H1 (cell line): ENCODE measurements at regions not wholly inside any gene's neighbourhood (a gene's known extent, or its start where the extent isn't known, plus 50 kb on each side); places are given as distances from the start of the nearest gene placed in this dataset.

Source experiments
- CTCF ChIA-PET: fragments of 300-600 bp; sonication (Branson Sonifier 250); formaldehyde crosslinking; loops from one replicate; lab custom pipeline; 2021; ENCODE audit not compliant: partially characterized antibody; lab: Charles Lee
- POLR2A ChIA-PET: fragments of 300-600 bp; sonication (Branson Sonifier 250); formaldehyde crosslinking; loops from one replicate; lab custom pipeline; 2021; ENCODE audit warnings: inconsistent platforms; ENCODE audit not compliant: partially characterized antibody; lab: Charles Lee
- DNase-seq, 2 experiments: peaks; one replicate each; pipeline versions ENCODE4 v3.0.0 to v3.0.0-alpha.2; 2010 to 2022; ENCODE audit warnings: low spot score in 2 of 2, low read depth in 1 of 2, mixed read lengths in 1 of 2
- FAIRE-seq: peaks from 2 replicates; lab custom pipeline; 2011; peaks lifted over from hg19 to GRCh38; lab: Jason Lieb, UNC
- H2AFZ ChIP-seq: 2 replicates; pipeline ENCODE4 v1.8.1; 2012; ENCODE audit warnings: low read length, inconsistent platforms
- H2AK5ac ChIP-seq: 2 replicates; pipeline ENCODE4 v1.6.1; 2013; ENCODE audit warnings: low read depth, low read length
- H2BK120ac ChIP-seq: replicated peaks from 2 replicates; pipeline ENCODE3; 2013; ENCODE audit warnings: low read depth, low read length, inconsistent platforms
- H2BK12ac ChIP-seq: 2 replicates; pipeline ENCODE4 v1.6.1; 2013; ENCODE audit warnings: low read depth, low read length
- H2BK15ac ChIP-seq: 2 replicates; pipeline ENCODE4 v1.6.1; 2013; ENCODE audit warnings: low read length
- H2BK20ac ChIP-seq: 2 replicates; pipeline ENCODE4 v1.6.1; 2013; ENCODE audit warnings: low read length
- H2BK5ac ChIP-seq: 2 replicates; pipeline ENCODE4 v1.6.1; 2013; ENCODE audit warnings: low read depth, low read length
- H3K14ac ChIP-seq: 2 replicates; pipeline ENCODE4 v1.6.1; 2013; ENCODE audit warnings: inconsistent platforms; ENCODE audit not compliant: insufficient read length
- H3K18ac ChIP-seq: 2 replicates; pipeline ENCODE4 v1.6.1; 2013; ENCODE audit warnings: low read length; ENCODE audit errors: extremely low read depth
- H3K23ac ChIP-seq: 2 replicates; pipeline ENCODE4 v1.6.1; 2013; ENCODE audit warnings: inconsistent platforms; ENCODE audit not compliant: insufficient read length
- H3K23me2 ChIP-seq: 2 replicates; pipeline ENCODE4 v1.6.1; 2013; ENCODE audit warnings: low read depth, low read length
- H3K27ac ChIP-seq: 2 replicates; pipeline ENCODE4 v1.6.1; 2011; ENCODE audit warnings: low read depth, low read length, inconsistent platforms
- H3K27me3 ChIP-seq, 4 experiments: replicated peaks in 1 of 4; 1 replicate in 1 of 4; 2 replicates in 3 of 4; pipeline versions ENCODE4 v1.6.1 to v1.8.1; 2011 to 2013; ENCODE audit warnings: low read length in 3 of 4, mild to moderate bottlenecking in 3 of 4, inconsistent platforms in 2 of 4, mixed read lengths in 2 of 4, moderate library complexity in 1 of 4; ENCODE audit not compliant: control insufficient read depth in 3 of 4, insufficient read depth in 3 of 4; ENCODE audit errors: extremely low read depth in 1 of 4
- H3K36me3 ChIP-seq, 4 experiments: 2 replicates each; pipeline versions ENCODE4 v1.6.1 to v1.8.1; 2011 to 2013; ENCODE audit warnings: mild to moderate bottlenecking in 4 of 4, low read length in 3 of 4, moderate library complexity in 2 of 4, control low read depth in 1 of 4, inconsistent platforms in 1 of 4; ENCODE audit not compliant: insufficient read depth in 4 of 4, control insufficient read depth in 2 of 4
- H3K4ac ChIP-seq: replicated peaks from 2 replicates; pipeline ENCODE3; 2013; ENCODE audit warnings: low read length, low read depth, mixed read lengths, inconsistent platforms; ENCODE audit not compliant: insufficient read length
- H3K4me1 ChIP-seq, 4 experiments: replicated peaks in 1 of 4; 1 replicate in 1 of 4; 2 replicates in 3 of 4; pipeline versions ENCODE4 v1.6.1 to v1.8.1; 2011 to 2013; ENCODE audit warnings: low read length in 3 of 4, inconsistent platforms in 2 of 4, mixed read lengths in 1 of 4; ENCODE audit not compliant: insufficient read depth in 4 of 4, control insufficient read depth in 3 of 4
- H3K4me2 ChIP-seq, 2 experiments: 2 replicates each; pipeline versions ENCODE4 v1.6.1 to v1.8.1; 2011 to 2013; ENCODE audit warnings: low read depth in 2 of 2, low read length in 2 of 2, control low read depth in 1 of 2, inconsistent platforms in 1 of 2, mild to moderate bottlenecking in 1 of 2; ENCODE audit not compliant: insufficient read depth in 1 of 2
- H3K4me3 ChIP-seq, 4 experiments: fragments of 200-600, 300-600 bp in 1 of 4; sonication (generic), shearing (Covaris generic), sonication (Bioruptor Twin) in 1 of 4; 2 replicates each; pipeline versions ENCODE4 v1.5.1 to v1.8.1; 2011 to 2016; ENCODE audit warnings: low read length in 4 of 4, low read depth in 3 of 4, control low read depth in 2 of 4, inconsistent platforms in 2 of 4, mild to moderate bottlenecking in 2 of 4, mixed read lengths in 1 of 4, moderate library complexity in 1 of 4; ENCODE audit not compliant: insufficient read depth in 2 of 4; ENCODE audit errors: extremely low read depth in 1 of 4
- H3K56ac ChIP-seq: replicated peaks from 2 replicates; pipeline ENCODE3; 2013; ENCODE audit warnings: low read depth, mild to moderate bottlenecking, mixed read lengths, low read length, inconsistent platforms; ENCODE audit not compliant: insufficient read length
- H3K79me1 ChIP-seq: 2 replicates; pipeline ENCODE4 v1.6.1; 2013; ENCODE audit warnings: low read depth, low read length, control low read depth
- H3K79me2 ChIP-seq, 2 experiments: 2 replicates each; pipeline versions ENCODE4 v1.6.1 to v1.8.1; 2012 to 2013; ENCODE audit warnings: low read length in 2 of 2, mild to moderate bottlenecking in 2 of 2, inconsistent platforms in 1 of 2; ENCODE audit not compliant: insufficient read depth in 2 of 2, control insufficient read depth in 1 of 2
- H3K9ac ChIP-seq, 4 experiments: replicated peaks in 1 of 4; 1 replicate in 1 of 4; 2 replicates in 3 of 4; pipeline versions ENCODE4 v1.6.1 to v1.8.1; 2011 to 2013; ENCODE audit warnings: low read depth in 3 of 4, low read length in 3 of 4, control low read depth in 2 of 4, mild to moderate bottlenecking in 2 of 4, moderate library complexity in 2 of 4, inconsistent platforms in 1 of 4; ENCODE audit errors: extremely low read depth in 1 of 4
- H3K9me3 ChIP-seq, 2 experiments: 2 replicates each; pipeline versions ENCODE4 v1.6.1 to v1.8.1; 2012 to 2013; ENCODE audit warnings: mild to moderate bottlenecking in 2 of 2, moderate library complexity in 2 of 2, control low read depth in 1 of 2, inconsistent platforms in 1 of 2, low read depth in 1 of 2, low read length in 1 of 2, mixed read lengths in 1 of 2; ENCODE audit not compliant: insufficient read depth in 2 of 2
- H4K20me1 ChIP-seq, 2 experiments: replicated peaks in 1 of 2; 2 replicates each; pipeline versions ENCODE3 to v1.8.1; 2011 to 2013; ENCODE audit warnings: inconsistent platforms in 2 of 2, low read length in 2 of 2, mild to moderate bottlenecking in 1 of 2; ENCODE audit not compliant: insufficient read depth in 2 of 2, control insufficient read depth in 1 of 2
- H4K5ac ChIP-seq: 2 replicates; pipeline ENCODE4 v1.6.1; 2013; ENCODE audit warnings: low read length, low read depth, mixed read lengths, inconsistent platforms; ENCODE audit not compliant: insufficient read length
- H4K8ac ChIP-seq: 2 replicates; pipeline ENCODE4 v1.8.0; 2013; ENCODE audit warnings: mild to moderate bottlenecking, moderate library complexity, low read length, inconsistent platforms; ENCODE audit not compliant: insufficient read depth; ENCODE audit errors: extremely low read depth
- H4K91ac ChIP-seq: replicated peaks from 2 replicates; pipeline ENCODE3; 2013; ENCODE audit warnings: low read length, mixed read lengths, inconsistent platforms; ENCODE audit not compliant: insufficient read length
- BRCA1 ChIP-seq: IDR thresholded peaks from 2 replicates; pipeline ENCODE4 v1.6.1; 2012; ENCODE audit warnings: low read depth, low read length, improper control_type of control experiment
- CBX5 ChIP-seq: fragments of 300-800, 300-1000 bp; sonication (generic); IDR thresholded peaks from 2 replicates; pipeline ENCODE4 v1.7.1; 2016; ENCODE audit warnings: antibody characterized with exemption, low read length, low read depth
- CHD1 ChIP-seq: IDR thresholded peaks from 2 replicates; pipeline ENCODE4 v1.6.1; 2012; ENCODE audit warnings: low read depth, low read length, improper control_type of control experiment
- CREB1 ChIP-seq: IDR thresholded peaks from 2 replicates; pipeline ENCODE4 v1.6.1; 2012; ENCODE audit warnings: inconsistent platforms
- GABPA ChIP-seq: IDR thresholded peaks from 2 replicates; pipeline ENCODE4 v1.6.1; 2011; ENCODE audit warnings: mild to moderate bottlenecking, low read length, moderate library complexity, borderline replicate concordance; ENCODE audit not compliant: insufficient read depth
- GTF2F1 ChIP-seq: IDR thresholded peaks from 2 replicates; pipeline ENCODE4 v1.6.1; 2012; ENCODE audit warnings: low read depth, low read length, improper control_type of control experiment, borderline replicate concordance
- KDM5A ChIP-seq: fragments of 200-600 bp; IDR thresholded peaks from 2 replicates; pipeline ENCODE4 v1.7.1; 2012; ENCODE audit warnings: mild to moderate bottlenecking, low read length, inconsistent platforms, mixed read lengths
- POLR2A ChIP-seq, 2 experiments: IDR thresholded peaks; 1 replicate in 1 of 2; 2 replicates in 1 of 2; pipeline ENCODE4 v1.6.1; 2011; ENCODE audit warnings: low read depth in 2 of 2, low read length in 2 of 2, mild to moderate bottlenecking in 2 of 2; ENCODE audit errors: control extremely low read depth in 1 of 2
- RBBP5 ChIP-seq: IDR thresholded peaks from 2 replicates; pipeline ENCODE4 v1.7.1; 2012; ENCODE audit warnings: low read depth, mild to moderate bottlenecking, inconsistent platforms, low read length, moderate library complexity, borderline replicate concordance
- SAP30 ChIP-seq: fragments of 300-600 bp; sonication (generic); IDR thresholded peaks from 2 replicates; pipeline ENCODE4 v1.7.1; 2012; ENCODE audit warnings: low read length, moderate library complexity, mild to moderate bottlenecking, inconsistent platforms; ENCODE audit not compliant: insufficient read depth, insufficient replicate concordance
- SIRT6 ChIP-seq: IDR thresholded peaks from one replicate; pipeline ENCODE4 v1.7.1; 2012; ENCODE audit warnings: low read length, inconsistent platforms
- TCF12 ChIP-seq: IDR thresholded peaks from 2 replicates; pipeline ENCODE4 v1.6.1; 2011; ENCODE audit warnings: low read depth, mild to moderate bottlenecking, low read length
- YY1 ChIP-seq: IDR thresholded peaks from 2 replicates; pipeline ENCODE4 v1.6.1; 2011; ENCODE audit warnings: low read depth, mild to moderate bottlenecking, low read length
- ZNF274 ChIP-seq: IDR thresholded peaks from 2 replicates; pipeline ENCODE4 v1.7.0; 2012; ENCODE audit warnings: low read length, borderline replicate concordance; ENCODE audit errors: extremely low read depth
- WGBS, 2 experiments: shearing (Covaris generic) in 1 of 2; methylation state at CpG; one replicate each; pipeline versions ENCODE4 v1.1.6 to v1.1.7; 2013 to 2015; ENCODE audit warnings: low lambda C conversion rate in 2 of 2, mixed read lengths in 2 of 2, inconsistent platforms in 1 of 2, low coverage in 1 of 2, missing lambda C conversion rate in 1 of 2; ENCODE audit not compliant: insufficient replicate concordance in 2 of 2, insufficient coverage in 1 of 2, insufficient read length in 1 of 2; ENCODE audit errors: extremely low coverage in 1 of 2, missing lambda C conversion rate in 1 of 2; 5-methylcytosine and 5-hydroxymethylcytosine counted together

DNA sequence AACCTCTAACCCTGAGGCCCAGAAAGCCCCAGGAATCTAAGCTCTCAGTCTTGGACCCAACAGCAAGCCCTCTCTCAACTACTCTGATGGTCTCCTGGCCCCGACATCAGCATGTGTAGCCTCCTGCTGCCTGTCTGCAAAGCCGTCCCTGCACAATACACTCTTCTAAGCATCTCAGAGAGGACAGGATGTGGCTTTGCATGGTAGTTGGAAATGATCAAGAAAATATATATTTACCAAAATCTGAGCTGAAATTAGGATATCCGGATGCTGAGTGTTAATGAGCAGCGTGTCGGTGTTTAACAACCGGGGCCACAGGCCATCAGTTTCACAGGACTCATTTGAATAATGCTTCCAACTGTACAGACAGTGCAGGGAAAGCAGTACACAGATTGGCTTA, 59.1 kb upstream of the SIM2 start:
- no peaks in the 10 kb centered on the region for H3K36me3 ChIP-seq
- H3K18ac ChIP-seq: no peak overlapping the region
- no peak overlapping the region for H3K23ac ChIP-seq
- CTCF ChIA-PET: interaction anchor here (0.8 to 1.9 kb wide), 5 partner anchors 9 to 290 kb away, joined by 3 to 10 read pairs (median 3); no protein-coding TSS in a partner anchor
- no peaks in the 10 kb centered on the region for H3K9me3 ChIP-seq
- H2BK5ac ChIP-seq: no peak overlapping the region
- no peak overlapping the region for H2BK20ac ChIP-seq
- H2BK15ac ChIP-seq: no peak overlapping the region
- no peak overlapping the region for H3K9ac ChIP-seq
- 91% methylated on average over 6 of the region's 6 CpGs; no CpG with 5 or more reads in 1 of the 2 experiments for WGBS, 2 experiments
- H3K14ac ChIP-seq: no peak overlapping the region
- no peak for FAIRE-seq
- no peaks in the 10 kb centered on the region for H4K20me1 ChIP-seq
- no peaks in the 10 kb centered on the region for H3K23me2 ChIP-seq
- TF ChIP-seq KDM5A (no peak), CREB1 (no peak), TCF12 (no peak), CBX5 (no peak), SAP30 (no peak), SIRT6 (no peak), YY1 (no peak), POLR2A (IDR thresholded peaks at IDR 0.05; ENCODE audit: control extremely low read depth in 1 of 2, low read depth in 2 of 2, low read length in 2 of 2) (no peak), GABPA (no peak), GTF2F1 (no peak), CHD1 (no peak), ZNF274 (no peak), RBBP5 (no peak), BRCA1 (no peak)
- no peak overlapping the region for H2BK12ac ChIP-seq
- DNase-seq: no peak
- H2BK120ac ChIP-seq: no peak overlapping the region
- POLR2A ChIA-PET: no interaction called here
- H2AFZ ChIP-seq: no peak overlapping the region
- H3K4me3 ChIP-seq: no peak overlapping the region
- no peaks in the 10 kb centered on the region; a peak in 1 of 7 replicates for H3K27me3 ChIP-seq
- H2AK5ac ChIP-seq: no peak overlapping the region
- no peak overlapping the region for H4K8ac ChIP-seq
- H3K56ac ChIP-seq: no peak overlapping the region
- no peak overlapping the region for H3K4me2 ChIP-seq
- no peak overlapping the region for H3K4ac ChIP-seq
- no peak overlapping the region for H4K5ac ChIP-seq
- H3K27ac ChIP-seq: no peak overlapping the region
- H3K79me2 ChIP-seq: no peaks in the 10 kb centered on the region
- H3K4me1 ChIP-seq: no peaks in the 10 kb centered on the region
- no peak overlapping the region for H4K91ac ChIP-seq
- H3K79me1 ChIP-seq: no peaks in the 10 kb centered on the region
